B cell (primary cell): ENCODE measurements at regions not wholly inside any gene's neighbourhood (a gene's known extent, or its start where the extent isn't known, plus 50 kb on each side); places are given as distances from the start of the nearest gene placed in this dataset.

Experiments
- ATAC-seq: fragments of 200-7000 bp; cut with Tn5 transposase; one replicate; pipeline ENCODE4 v1.10.0; 2021; ENCODE audit warnings: low read depth, mild to moderate bottlenecking, moderate number of reproducible peaks, moderate library complexity
- CTCF ChIA-PET: fragments of 350-600 bp; sonication (Branson Sonifier 250); formaldehyde crosslinking; loops from one replicate; lab custom pipeline; 2021; ENCODE audit warnings: antibody characterized with exemption, inconsistent platforms; lab: Charles Lee
- POLR2A ChIA-PET: fragments of 350-600 bp; sonication (Branson Sonifier 250); formaldehyde crosslinking; loops from one replicate; lab custom pipeline; 2021; ENCODE audit warnings: antibody characterized with exemption; lab: Charles Lee
- DNase-seq: peaks from one replicate; pipeline ENCODE4 v3.0.0; 2013
- H2AFZ ChIP-seq: 2 replicates; pipeline ENCODE4 v1.6.1; 2012; ENCODE audit warnings: mild to moderate bottlenecking, low read depth, low read length; ENCODE audit not compliant: insufficient read depth, poor library complexity, severe bottlenecking
- H3K27ac ChIP-seq, 2 donors: 1 replicate in 1 of 2; 2 replicates in 1 of 2; pipeline ENCODE4 v1.5.1; 2012 to 2013; ENCODE audit warnings: low read length in 2 of 2, mild to moderate bottlenecking in 2 of 2, moderate library complexity in 1 of 2
- H3K27me3 ChIP-seq, 4 experiments: fragments of 200-600 bp in 1 of 4; sonication (generic) in 1 of 4; replicated peaks in 1 of 4; 1 replicate in 2 of 4; 2 replicates in 2 of 4; pipeline versions ENCODE4 v1.6.1 to v1.7.0; 2013 to 2016; ENCODE audit warnings: low read length in 3 of 4, mild to moderate bottlenecking in 2 of 4, mixed read lengths in 1 of 4, moderate library complexity in 1 of 4; ENCODE audit not compliant: insufficient read depth in 4 of 4, control insufficient read depth in 3 of 4; ENCODE audit errors: control extremely low read depth in 1 of 4
- H3K36me3 ChIP-seq, 2 experiments: replicated peaks in 1 of 2; 1 replicate in 1 of 2; 2 replicates in 1 of 2; pipeline versions ENCODE4 v1.6.1 to v1.7.1; 2013; ENCODE audit warnings: low read length in 1 of 2; ENCODE audit not compliant: insufficient read depth in 2 of 2, control insufficient read depth in 1 of 2; ENCODE audit errors: control extremely low read depth in 1 of 2, extremely low read depth in 1 of 2
- H3K4me1 ChIP-seq, 2 donors: fragments of 200-600 bp in 1 of 2; sonication (generic) in 1 of 2; 1 replicate in 1 of 2; 2 replicates in 1 of 2; pipeline versions ENCODE4 v1.5.1 to v1.6.1; 2013 to 2017; ENCODE audit warnings: low read length in 2 of 2; ENCODE audit not compliant: control insufficient read depth in 2 of 2, insufficient read depth in 2 of 2
- H3K4me2 ChIP-seq: replicated peaks from 2 replicates; pipeline ENCODE3; 2012; ENCODE audit warnings: mild to moderate bottlenecking, low read depth, low read length; ENCODE audit not compliant: poor library complexity, severe bottlenecking
- H3K4me3 ChIP-seq, 5 experiments: fragments of 200-600 bp in 1 of 5; sonication (generic) in 1 of 5; 1 replicate in 3 of 5; 2 replicates in 2 of 5; pipeline versions ENCODE4 v1.5.1 to v1.7.0; 2011 to 2016; ENCODE audit warnings: low read length in 4 of 5, mild to moderate bottlenecking in 4 of 5, low read depth in 2 of 5, control low read depth in 1 of 5, moderate library complexity in 1 of 5; ENCODE audit not compliant: insufficient read depth in 1 of 5; ENCODE audit errors: control extremely low read depth in 1 of 5, extremely low read depth in 1 of 5
- H3K79me2 ChIP-seq: fragments of 200-600 bp; sonication (generic); one replicate; pipeline ENCODE4 v1.6.0; 2016; ENCODE audit warnings: low read length; ENCODE audit not compliant: control insufficient read depth, insufficient read depth
- H3K9ac ChIP-seq: fragments of 200-600 bp; sonication (generic); 2 replicates; pipeline ENCODE4 v1.6.1; 2017; ENCODE audit warnings: mild to moderate bottlenecking, low read length, moderate library complexity
- H3K9me3 ChIP-seq, 3 donors: one replicate each; pipeline versions ENCODE4 v1.6.1 to v1.7.1; 2013; ENCODE audit warnings: low read length in 2 of 3; ENCODE audit not compliant: control insufficient read depth in 2 of 3, insufficient read depth in 1 of 3; ENCODE audit errors: control extremely low read depth in 1 of 3
- H4K20me1 ChIP-seq: 2 replicates; pipeline ENCODE4 v1.6.0; 2012; ENCODE audit warnings: mild to moderate bottlenecking, low read length; ENCODE audit not compliant: insufficient read depth, control insufficient read depth, poor library complexity, severe bottlenecking
- H3K27ac Mint-ChIP-seq: one replicate; pipeline ENCODE4 v1.8.0; 2021; ENCODE audit warnings: mixed read lengths
- H3K27me3 Mint-ChIP-seq: one replicate; pipeline ENCODE4 v1.8.0; 2021; ENCODE audit warnings: mixed read lengths
- H3K4me1 Mint-ChIP-seq: one replicate; pipeline ENCODE4 v1.8.0; 2021; ENCODE audit warnings: mixed read lengths
- H3K4me3 Mint-ChIP-seq: one replicate; pipeline ENCODE4 v1.8.0; 2021; ENCODE audit warnings: mixed read lengths
- H3K9me3 Mint-ChIP-seq: one replicate; pipeline ENCODE4 v1.8.0; 2022; ENCODE audit warnings: mixed read lengths; ENCODE audit not compliant: insufficient read depth
- CTCF ChIP-seq: fragments of 200-600 bp; IDR thresholded peaks from one replicate; pipeline ENCODE4 v1.8.0; 2022; ENCODE audit warnings: antibody characterized with exemption, mild to moderate bottlenecking
- EZH2 ChIP-seq: IDR thresholded peaks from 2 replicates; pipeline ENCODE4 v1.6.1; 2012; ENCODE audit warnings: borderline replicate concordance, low read depth, mild to moderate bottlenecking, moderate library complexity, low read length; ENCODE audit not compliant: insufficient read depth, poor library complexity, severe bottlenecking
- WGBS: methylation state at CpG from one replicate; pipeline ENCODE4 v1.1.5; 2013; ENCODE audit warnings: missing lambda C conversion rate; ENCODE audit not compliant: insufficient coverage; 5-methylcytosine and 5-hydroxymethylcytosine counted together
- intact Hi-C: fragments of 100-400 bp; cut with micrococcal nuclease; formaldehyde crosslinking; loops from one replicate; pipeline ENCODE4 v1.10.0; 2022

DNA sequence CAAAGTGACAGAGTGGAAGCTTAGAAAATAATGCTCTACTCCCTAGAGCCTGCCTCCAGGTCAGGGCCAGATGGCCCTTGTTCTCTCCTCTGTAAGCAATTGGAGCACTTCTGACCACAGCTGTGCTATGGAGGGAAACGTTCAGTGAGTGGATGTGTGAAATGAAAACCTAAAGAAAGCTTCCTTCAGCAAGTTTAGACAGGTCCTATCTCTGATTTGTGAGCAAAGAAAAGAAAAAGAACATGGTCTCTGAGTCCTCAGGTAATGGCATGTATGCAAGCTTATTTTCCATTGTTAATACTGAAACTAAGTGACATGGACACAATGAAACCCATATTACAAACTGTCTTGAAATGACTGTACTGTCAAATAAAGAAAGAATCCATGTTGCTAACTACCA, 1486.8 kb downstream of the EFNB2 start:
- H3K79me2 ChIP-seq: no peaks in the 10 kb centered on the region
- H3K4me3 Mint-ChIP-seq: no peak overlapping the region
- no peak overlapping the region for H2AFZ ChIP-seq
- no peaks in the 10 kb centered on the region for H3K27me3 ChIP-seq
- H3K4me1 ChIP-seq: no peaks in the 10 kb centered on the region
- DNase-seq (no peak), ATAC-seq (no peak)
- H3K27me3 Mint-ChIP-seq: no peaks in the 10 kb centered on the region
- no peaks in the 10 kb centered on the region for H3K4me1 Mint-ChIP-seq
- no peaks in the 10 kb centered on the region for H3K9me3 Mint-ChIP-seq
- intact Hi-C loops: no loop called here
- H3K9ac ChIP-seq: no peak overlapping the region
- no peak for TF ChIP-seq EZH2
- TF ChIP-seq CTCF: no peak
- peaks cover 0 to 2% (median 0%) of the 10 kb centered on the region in 3 donors for H3K9me3 ChIP-seq
- H3K4me2 ChIP-seq: no peak overlapping the region
- no peaks in the 10 kb centered on the region for H4K20me1 ChIP-seq
- H3K27ac Mint-ChIP-seq: no peak overlapping the region
- POLR2A ChIA-PET: no interaction called here
- WGBS: no CpG with 5 or more reads among the region's 1 CpG
- H3K36me3 ChIP-seq: no peaks in the 10 kb centered on the region
- H3K4me3 ChIP-seq: no peak overlapping the region
- no peak overlapping the region for H3K27ac ChIP-seq
- CTCF ChIA-PET: no interaction called here

DNA sequence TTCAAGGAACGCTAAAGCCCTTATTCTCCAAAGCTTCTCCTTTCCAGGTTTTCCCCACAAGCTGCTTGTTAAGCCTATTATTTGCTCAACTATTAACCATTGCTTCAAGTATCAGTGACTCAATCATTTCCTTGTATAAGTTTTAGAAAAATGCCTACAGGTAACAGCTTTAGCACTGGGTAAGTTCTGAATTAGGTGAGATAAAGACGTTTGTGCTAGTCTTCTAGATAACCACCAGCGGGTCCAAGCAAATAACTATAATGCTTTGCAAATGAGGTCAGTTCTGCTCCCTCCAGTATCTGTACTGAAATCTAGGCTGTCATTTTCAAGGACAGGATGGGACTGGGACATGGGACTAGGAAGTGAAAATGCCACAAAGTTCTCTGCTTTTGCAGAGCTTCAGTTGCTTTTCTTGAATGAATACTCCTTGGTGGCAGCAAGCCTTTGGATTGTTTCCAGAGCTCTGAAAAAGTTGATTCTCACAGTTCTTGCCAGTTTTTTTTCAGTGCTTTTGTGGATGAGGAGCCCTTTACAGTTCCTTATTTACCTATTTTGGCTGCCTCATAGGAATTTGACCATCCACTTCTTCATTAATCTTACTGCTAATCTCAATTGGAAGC, 1487.7 kb downstream of the EFNB2 start:
- Mint-ChIP-seq H3K27me3 (no peaks in the 10 kb centered on the region), H3K9me3 (no peaks in the 10 kb centered on the region), H3K4me1 (no peaks in the 10 kb centered on the region), H3K27ac (no peak overlapping the region), H3K4me3 (no peak overlapping the region)
- no peaks in the 10 kb centered on the region for H3K79me2 ChIP-seq
- DNase-seq: no peak
- H4K20me1 ChIP-seq: no peaks in the 10 kb centered on the region
- no peaks in the 10 kb centered on the region for H3K4me1 ChIP-seq
- H3K9ac ChIP-seq: no peak overlapping the region
- intact Hi-C loops: no loop called here
- ChIA-PET POLR2A (no interaction called here), CTCF (no interaction called here)
- ATAC-seq: no peak
- H3K27me3 ChIP-seq: no peaks in the 10 kb centered on the region
- TF ChIP-seq EZH2 (no peak), CTCF (no peak)
- no peak overlapping the region for H3K4me3 ChIP-seq
- no peaks in the 10 kb centered on the region for H3K36me3 ChIP-seq
- peaks cover 0 to 2% (median 0%) of the 10 kb centered on the region in 3 donors for H3K9me3 ChIP-seq
- H3K4me2 ChIP-seq: no peak overlapping the region
- no peak overlapping the region for H2AFZ ChIP-seq
- 90% methylated on average over 3 of the region's 3 CpGs for WGBS
- H3K27ac ChIP-seq: no peak overlapping the region
